DOHH2 (cell line): ENCODE measurements at regions not wholly inside any gene's neighbourhood (a gene's known extent, or its start where the extent isn't known, plus 50 kb on each side); places are given as distances from the start of the nearest gene placed in this dataset.

Experiments used
- EZH2phosphoT487 ChIP-seq: fragments of 200-600 bp; sonication (generic); IDR thresholded peaks from 2 replicates; pipeline ENCODE4 v1.6.1; 2017; ENCODE audit warnings: borderline replicate concordance, mild to moderate bottlenecking, antibody characterized with exemption, low read length, moderate library complexity, mixed read lengths
- TF ChIP-seq, protein P1 (sequence below): fragments of 200-600 bp; sonication (generic); IDR thresholded peaks from one replicate; pipeline ENCODE4 v1.5.1; 2014; ENCODE audit warnings: antibody characterized with exemption, mild to moderate bottlenecking, low read depth, low read length; ENCODE audit not compliant: poor library complexity, severe bottlenecking

DNA sequence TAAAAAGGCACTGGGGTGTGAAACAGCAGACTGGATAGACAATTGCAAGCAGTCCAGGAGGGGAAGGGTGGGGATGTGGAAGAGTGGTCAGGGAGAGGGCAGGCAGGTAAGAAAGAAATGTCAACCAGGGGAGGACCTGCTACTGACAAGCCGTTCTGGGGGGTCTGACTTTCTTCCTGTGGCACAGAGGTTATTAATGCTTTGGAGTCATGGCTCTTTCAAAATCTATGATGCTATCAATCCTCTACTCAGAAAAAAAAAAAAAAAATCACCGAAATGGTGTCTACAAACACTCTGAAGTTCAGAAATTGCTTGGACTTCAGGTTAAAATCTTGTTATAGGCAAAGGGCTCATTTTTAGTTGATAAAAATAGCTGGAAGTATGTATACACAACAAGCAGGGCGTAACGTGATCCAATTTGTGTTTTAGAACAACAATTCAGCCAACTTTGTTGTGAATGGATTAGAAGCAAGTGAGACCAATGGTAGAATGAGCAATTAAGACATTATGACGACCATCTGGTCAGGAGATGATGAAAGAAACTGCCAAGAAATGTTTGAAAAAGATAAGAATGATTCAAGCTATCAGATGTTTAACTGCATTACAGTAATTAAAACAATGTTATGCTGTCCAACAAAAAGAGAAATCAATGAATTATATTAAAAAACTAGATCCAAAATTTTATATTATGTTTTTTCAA is 255.2 kb downstream of the DEPDC1B start:
- TF ChIP-seq, protein P1, sequence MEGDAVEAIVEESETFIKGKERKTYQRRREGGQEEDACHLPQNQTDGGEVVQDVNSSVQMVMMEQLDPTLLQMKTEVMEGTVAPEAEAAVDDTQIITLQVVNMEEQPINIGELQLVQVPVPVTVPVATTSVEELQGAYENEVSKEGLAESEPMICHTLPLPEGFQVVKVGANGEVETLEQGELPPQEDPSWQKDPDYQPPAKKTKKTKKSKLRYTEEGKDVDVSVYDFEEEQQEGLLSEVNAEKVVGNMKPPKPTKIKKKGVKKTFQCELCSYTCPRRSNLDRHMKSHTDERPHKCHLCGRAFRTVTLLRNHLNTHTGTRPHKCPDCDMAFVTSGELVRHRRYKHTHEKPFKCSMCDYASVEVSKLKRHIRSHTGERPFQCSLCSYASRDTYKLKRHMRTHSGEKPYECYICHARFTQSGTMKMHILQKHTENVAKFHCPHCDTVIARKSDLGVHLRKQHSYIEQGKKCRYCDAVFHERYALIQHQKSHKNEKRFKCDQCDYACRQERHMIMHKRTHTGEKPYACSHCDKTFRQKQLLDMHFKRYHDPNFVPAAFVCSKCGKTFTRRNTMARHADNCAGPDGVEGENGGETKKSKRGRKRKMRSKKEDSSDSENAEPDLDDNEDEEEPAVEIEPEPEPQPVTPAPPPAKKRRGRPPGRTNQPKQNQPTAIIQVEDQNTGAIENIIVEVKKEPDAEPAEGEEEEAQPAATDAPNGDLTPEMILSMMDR = no peak
- TF ChIP-seq EZH2phosphoT487 = no peak
